RWPE2 (cell line): ENCODE measurements at regions not wholly inside any gene's neighbourhood (a gene's known extent, or its start where the extent isn't known, plus 50 kb on each side); places are given as distances from the start of the nearest gene placed in this dataset.

Experiments
- ATAC-seq: fragments of 200-7000 bp; cut with Tn5 transposase; 3 replicates; pipeline ENCODE4 v1.9.1; 2021; ENCODE audit warnings: low read depth
- DNase-seq: peaks from one replicate; pipeline ENCODE4 v3.0.0-alpha.2; 2020; ENCODE audit warnings: low spot score
- H3K27ac ChIP-seq: fragments of 450-650 bp; 2 replicates; pipeline ENCODE4 v1.5.1; 2017; ENCODE audit warnings: mild to moderate bottlenecking; ENCODE audit not compliant: poor library complexity, severe bottlenecking
- H3K27me3 ChIP-seq: fragments of 250-450 bp; sonication (Bioruptor Pico); 2 replicates; pipeline ENCODE4 v1.5.1; 2021; ENCODE audit warnings: mild to moderate bottlenecking, moderate library complexity; ENCODE audit not compliant: insufficient read depth, poor library complexity, severe bottlenecking
- H3K36me3 ChIP-seq: fragments of 250-450 bp; sonication (Bioruptor Pico); 2 replicates; pipeline ENCODE4 v1.5.1; 2020; ENCODE audit warnings: low read depth, mild to moderate bottlenecking, moderate library complexity
- H3K4me1 ChIP-seq: fragments of 250-450 bp; sonication (Bioruptor Pico); 2 replicates; pipeline ENCODE4 v1.5.1; 2021; ENCODE audit warnings: mild to moderate bottlenecking, moderate library complexity; ENCODE audit not compliant: insufficient read depth, poor library complexity, severe bottlenecking
- H3K4me3 ChIP-seq: fragments of 250-450 bp; sonication (Bioruptor Pico); 2 replicates; pipeline ENCODE4 v1.5.1; 2021; ENCODE audit warnings: mild to moderate bottlenecking, moderate library complexity; ENCODE audit not compliant: severe bottlenecking
- H3K9me3 ChIP-seq: fragments of 250-450 bp; sonication (Bioruptor Pico); 2 replicates; pipeline ENCODE4 v1.5.1; 2021; ENCODE audit warnings: mild to moderate bottlenecking, moderate library complexity; ENCODE audit not compliant: severe bottlenecking
- TF ChIP-seq, protein P1 (sequence below): fragments of 450-650 bp; IDR thresholded peaks from one replicate; pipeline ENCODE4 v1.5.1; 2017; ENCODE audit warnings: mild to moderate bottlenecking, moderate library complexity; ENCODE audit not compliant: poor library complexity, severe bottlenecking

DNA sequence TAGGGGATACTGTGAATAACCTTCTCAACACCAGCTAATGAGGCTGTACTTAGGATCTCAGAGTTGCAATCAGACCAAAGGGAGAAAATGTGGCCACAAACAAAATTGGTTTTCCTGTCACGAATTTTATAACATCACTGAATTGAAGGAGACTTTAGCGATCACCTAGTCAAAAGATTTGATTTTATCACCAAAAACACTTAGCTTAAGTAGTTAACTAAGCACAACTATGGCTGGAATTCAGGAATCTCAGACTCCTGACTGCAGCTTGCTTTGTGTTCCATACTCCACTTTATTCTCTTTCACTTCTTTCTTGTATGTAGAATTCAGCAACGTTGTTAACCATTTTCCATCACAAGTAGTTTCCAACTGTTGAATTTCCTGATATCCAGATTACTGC lies 152.0 kb downstream of the SLC16A9 start:
- TF ChIP-seq, protein P1, sequence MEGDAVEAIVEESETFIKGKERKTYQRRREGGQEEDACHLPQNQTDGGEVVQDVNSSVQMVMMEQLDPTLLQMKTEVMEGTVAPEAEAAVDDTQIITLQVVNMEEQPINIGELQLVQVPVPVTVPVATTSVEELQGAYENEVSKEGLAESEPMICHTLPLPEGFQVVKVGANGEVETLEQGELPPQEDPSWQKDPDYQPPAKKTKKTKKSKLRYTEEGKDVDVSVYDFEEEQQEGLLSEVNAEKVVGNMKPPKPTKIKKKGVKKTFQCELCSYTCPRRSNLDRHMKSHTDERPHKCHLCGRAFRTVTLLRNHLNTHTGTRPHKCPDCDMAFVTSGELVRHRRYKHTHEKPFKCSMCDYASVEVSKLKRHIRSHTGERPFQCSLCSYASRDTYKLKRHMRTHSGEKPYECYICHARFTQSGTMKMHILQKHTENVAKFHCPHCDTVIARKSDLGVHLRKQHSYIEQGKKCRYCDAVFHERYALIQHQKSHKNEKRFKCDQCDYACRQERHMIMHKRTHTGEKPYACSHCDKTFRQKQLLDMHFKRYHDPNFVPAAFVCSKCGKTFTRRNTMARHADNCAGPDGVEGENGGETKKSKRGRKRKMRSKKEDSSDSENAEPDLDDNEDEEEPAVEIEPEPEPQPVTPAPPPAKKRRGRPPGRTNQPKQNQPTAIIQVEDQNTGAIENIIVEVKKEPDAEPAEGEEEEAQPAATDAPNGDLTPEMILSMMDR, result no peak
- Histone ChIP-seq H3K27ac (no peak overlapping the region), H3K36me3 (no peaks in the 10 kb centered on the region), H3K9me3 (no peaks in the 10 kb centered on the region), H3K4me1 (no peaks in the 10 kb centered on the region), H3K27me3 (no peaks in the 10 kb centered on the region), H3K4me3 (no peak overlapping the region)
- DNase-seq (no peak), ATAC-seq (no peak)

DNA sequence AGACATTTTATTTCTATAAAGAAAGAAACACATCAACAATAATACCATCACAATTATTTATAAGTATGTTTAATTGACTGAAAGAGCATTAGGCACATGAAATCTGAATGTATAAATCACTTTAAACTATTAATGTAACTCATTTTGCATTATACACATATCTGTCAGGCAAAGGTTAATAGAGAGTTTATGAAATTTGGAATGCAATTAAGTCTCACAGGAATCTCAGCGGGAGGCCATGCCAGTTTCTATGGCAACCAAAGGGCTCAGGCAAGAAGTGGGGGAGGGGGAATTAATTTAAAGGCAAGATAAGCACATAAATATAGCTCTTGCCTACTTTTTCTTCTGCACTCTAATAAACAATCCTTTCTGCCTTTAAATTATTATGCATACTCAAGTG lies 152.6 kb downstream of the SLC16A9 start:
- no peaks in the 10 kb centered on the region for H3K27me3 ChIP-seq
- H3K4me1 ChIP-seq, result no peaks in the 10 kb centered on the region
- no peaks in the 10 kb centered on the region for H3K9me3 ChIP-seq
- TF ChIP-seq, protein P1, result no peak
- ATAC-seq, result no peak
- H3K4me3 ChIP-seq, result no peak overlapping the region
- H3K27ac ChIP-seq, result no peak overlapping the region
- no peak for DNase-seq
- H3K36me3 ChIP-seq, result no peaks in the 10 kb centered on the region

- TF ChIP-seq, protein P1, result no peak
- Histone ChIP-seq H3K36me3 (no peaks in the 10 kb centered on the region), H3K4me1 (no peaks in the 10 kb centered on the region), H3K9me3 (no peaks in the 10 kb centered on the region), H3K4me3 (no peak overlapping the region), H3K27me3 (no peaks in the 10 kb centered on the region), H3K27ac (no peak overlapping the region)
- no peak for DNase-seq
- ATAC-seq, result no peak
These were observed 156.3 kb downstream of the SLC16A9 start for GRCh38 chr10:59553162-59553900.

- Histone ChIP-seq H3K9me3 (no peaks in the 10 kb centered on the region), H3K4me3 (no peak overlapping the region), H3K27me3 (no peaks in the 10 kb centered on the region), H3K27ac (no peak overlapping the region), H3K4me1 (no peaks in the 10 kb centered on the region), H3K36me3 (no peaks in the 10 kb centered on the region)
- TF ChIP-seq, protein P1, result no peak
- ATAC-seq, result no peak
- no peak for DNase-seq
These were observed 159.6 kb downstream of the SLC16A9 start for GRCh38 chr10:59550061-59550460.

DNA sequence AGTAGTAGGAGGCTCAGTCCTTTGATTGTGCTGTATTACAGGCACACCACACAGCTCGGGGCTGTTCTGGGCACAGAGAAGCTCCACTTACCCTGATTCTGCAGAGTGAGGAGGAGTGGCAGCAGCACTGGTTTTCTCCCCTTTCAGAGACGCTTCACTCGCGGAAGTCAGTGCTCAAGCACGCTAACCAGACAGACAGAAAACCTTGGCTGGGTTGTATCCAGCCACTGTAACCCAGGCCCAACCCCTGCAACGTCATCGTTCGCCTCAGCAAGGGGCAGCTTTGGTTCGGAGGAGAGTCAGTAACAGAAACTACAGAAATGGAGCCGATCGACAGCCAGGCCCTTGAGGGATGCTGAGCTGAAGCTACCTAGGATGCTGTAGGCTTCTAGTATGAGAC lies 171.0 kb downstream of the SLC16A9 start:
- H3K4me3 ChIP-seq, result no peak overlapping the region
- no peak for ATAC-seq
- H3K4me1 ChIP-seq, result no peaks in the 10 kb centered on the region
- no peak overlapping the region for H3K27ac ChIP-seq
- TF ChIP-seq, protein P1, result no peak
- H3K9me3 ChIP-seq, result no peaks in the 10 kb centered on the region
- no peaks in the 10 kb centered on the region for H3K36me3 ChIP-seq
- no peak for DNase-seq
- H3K27me3 ChIP-seq, result no peaks in the 10 kb centered on the region
